DND-41 (cell line): ENCODE measurements at regions not wholly inside any gene's neighbourhood (a gene's known extent, or its start where the extent isn't known, plus 50 kb on each side); places are given as distances from the start of the nearest gene placed in this dataset.
A peak's percentile ranks its signal among the peaks of the same experiment; 100 is the strongest.

Experiments used
- EZH2 ChIP-seq: IDR thresholded peaks from 3 replicates; pipeline ENCODE4 v1.6.1; 2012; ENCODE audit warnings: borderline replicate concordance, low read depth, mild to moderate bottlenecking, moderate library complexity, low read length, inconsistent platforms; ENCODE audit not compliant: severe bottlenecking
- TF ChIP-seq, protein P1 (sequence below): IDR thresholded peaks from 2 replicates; pipeline ENCODE4 v1.5.1; 2012; ENCODE audit warnings: borderline replicate concordance, low read length, moderate library complexity, mild to moderate bottlenecking; ENCODE audit not compliant: poor library complexity, severe bottlenecking; ENCODE audit errors: extremely low read depth

DNA sequence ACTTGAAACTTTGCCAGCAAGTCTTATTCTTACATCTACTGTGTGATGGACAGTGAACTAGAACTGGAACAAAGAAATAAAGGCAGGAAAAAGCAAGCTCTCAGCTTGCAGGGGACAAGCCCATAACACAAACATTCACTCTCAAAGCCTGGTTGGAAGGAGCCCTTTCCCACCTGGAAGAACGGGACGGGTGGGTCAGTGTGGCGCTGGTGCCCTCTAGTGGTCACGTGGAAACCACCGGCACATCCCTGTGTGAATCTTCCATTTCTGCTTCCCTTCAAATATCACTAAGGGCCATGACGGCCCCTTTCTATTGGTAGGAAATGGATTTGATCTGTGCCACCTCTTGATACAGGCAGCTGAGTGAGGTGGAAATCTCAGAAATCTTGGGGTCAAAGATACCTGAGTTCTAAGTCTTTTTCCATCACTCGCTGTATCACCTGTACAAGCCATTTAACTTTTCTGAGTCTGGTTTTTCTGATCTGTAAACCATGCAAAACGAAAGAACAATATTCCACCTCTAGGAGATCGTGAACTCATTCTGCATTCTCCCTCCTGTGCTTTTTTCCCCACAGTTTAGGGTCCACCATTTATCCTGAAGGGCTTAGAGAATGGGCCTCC lies 211.6 kb downstream of the MSX2 start:
- TF ChIP-seq, protein P1, sequence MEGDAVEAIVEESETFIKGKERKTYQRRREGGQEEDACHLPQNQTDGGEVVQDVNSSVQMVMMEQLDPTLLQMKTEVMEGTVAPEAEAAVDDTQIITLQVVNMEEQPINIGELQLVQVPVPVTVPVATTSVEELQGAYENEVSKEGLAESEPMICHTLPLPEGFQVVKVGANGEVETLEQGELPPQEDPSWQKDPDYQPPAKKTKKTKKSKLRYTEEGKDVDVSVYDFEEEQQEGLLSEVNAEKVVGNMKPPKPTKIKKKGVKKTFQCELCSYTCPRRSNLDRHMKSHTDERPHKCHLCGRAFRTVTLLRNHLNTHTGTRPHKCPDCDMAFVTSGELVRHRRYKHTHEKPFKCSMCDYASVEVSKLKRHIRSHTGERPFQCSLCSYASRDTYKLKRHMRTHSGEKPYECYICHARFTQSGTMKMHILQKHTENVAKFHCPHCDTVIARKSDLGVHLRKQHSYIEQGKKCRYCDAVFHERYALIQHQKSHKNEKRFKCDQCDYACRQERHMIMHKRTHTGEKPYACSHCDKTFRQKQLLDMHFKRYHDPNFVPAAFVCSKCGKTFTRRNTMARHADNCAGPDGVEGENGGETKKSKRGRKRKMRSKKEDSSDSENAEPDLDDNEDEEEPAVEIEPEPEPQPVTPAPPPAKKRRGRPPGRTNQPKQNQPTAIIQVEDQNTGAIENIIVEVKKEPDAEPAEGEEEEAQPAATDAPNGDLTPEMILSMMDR, result peak; percentile 97
- TF ChIP-seq EZH2, result no peak
